H1 (cell line): ENCODE measurements at regions not wholly inside any gene's neighbourhood (a gene's known extent, or its start where the extent isn't known, plus 50 kb on each side); places are given as distances from the start of the nearest gene placed in this dataset.
A peak's percentile ranks its signal among the peaks of the same experiment; 100 is the strongest.
"Not testable (repeated sequence)": the region's sequence is repeated elsewhere in the genome, so short reads cannot be mapped to it uniquely, and the experiment has no call there.

Experiments used
- CTCF ChIA-PET: fragments of 300-600 bp; sonication (Branson Sonifier 250); formaldehyde crosslinking; loops from one replicate; lab custom pipeline; 2021; ENCODE audit not compliant: partially characterized antibody; lab: Charles Lee
- POLR2A ChIA-PET: fragments of 300-600 bp; sonication (Branson Sonifier 250); formaldehyde crosslinking; loops from one replicate; lab custom pipeline; 2021; ENCODE audit warnings: inconsistent platforms; ENCODE audit not compliant: partially characterized antibody; lab: Charles Lee
- DNase-seq, 2 experiments: peaks; one replicate each; pipeline versions ENCODE4 v3.0.0 to v3.0.0-alpha.2; 2010 to 2022; ENCODE audit warnings: low spot score in 2 of 2, low read depth in 1 of 2, mixed read lengths in 1 of 2
- FAIRE-seq: peaks from 2 replicates; lab custom pipeline; 2011; peaks lifted over from hg19 to GRCh38; lab: Jason Lieb, UNC
- H2AFZ ChIP-seq: 2 replicates; pipeline ENCODE4 v1.8.1; 2012; ENCODE audit warnings: low read length, inconsistent platforms
- H2AK5ac ChIP-seq: 2 replicates; pipeline ENCODE4 v1.6.1; 2013; ENCODE audit warnings: low read depth, low read length
- H2BK120ac ChIP-seq: replicated peaks from 2 replicates; pipeline ENCODE3; 2013; ENCODE audit warnings: low read depth, low read length, inconsistent platforms
- H2BK12ac ChIP-seq: 2 replicates; pipeline ENCODE4 v1.6.1; 2013; ENCODE audit warnings: low read depth, low read length
- H2BK15ac ChIP-seq: 2 replicates; pipeline ENCODE4 v1.6.1; 2013; ENCODE audit warnings: low read length
- H2BK20ac ChIP-seq: 2 replicates; pipeline ENCODE4 v1.6.1; 2013; ENCODE audit warnings: low read length
- H2BK5ac ChIP-seq: 2 replicates; pipeline ENCODE4 v1.6.1; 2013; ENCODE audit warnings: low read depth, low read length
- H3K14ac ChIP-seq: 2 replicates; pipeline ENCODE4 v1.6.1; 2013; ENCODE audit warnings: inconsistent platforms; ENCODE audit not compliant: insufficient read length
- H3K18ac ChIP-seq: 2 replicates; pipeline ENCODE4 v1.6.1; 2013; ENCODE audit warnings: low read length; ENCODE audit errors: extremely low read depth
- H3K23ac ChIP-seq: 2 replicates; pipeline ENCODE4 v1.6.1; 2013; ENCODE audit warnings: inconsistent platforms; ENCODE audit not compliant: insufficient read length
- H3K23me2 ChIP-seq: 2 replicates; pipeline ENCODE4 v1.6.1; 2013; ENCODE audit warnings: low read depth, low read length
- H3K27ac ChIP-seq: 2 replicates; pipeline ENCODE4 v1.6.1; 2011; ENCODE audit warnings: low read depth, low read length, inconsistent platforms
- H3K27me3 ChIP-seq, 4 experiments: replicated peaks in 1 of 4; 1 replicate in 1 of 4; 2 replicates in 3 of 4; pipeline versions ENCODE4 v1.6.1 to v1.8.1; 2011 to 2013; ENCODE audit warnings: low read length in 3 of 4, mild to moderate bottlenecking in 3 of 4, inconsistent platforms in 2 of 4, mixed read lengths in 2 of 4, moderate library complexity in 1 of 4; ENCODE audit not compliant: control insufficient read depth in 3 of 4, insufficient read depth in 3 of 4; ENCODE audit errors: extremely low read depth in 1 of 4
- H3K36me3 ChIP-seq, 4 experiments: 2 replicates each; pipeline versions ENCODE4 v1.6.1 to v1.8.1; 2011 to 2013; ENCODE audit warnings: mild to moderate bottlenecking in 4 of 4, low read length in 3 of 4, moderate library complexity in 2 of 4, control low read depth in 1 of 4, inconsistent platforms in 1 of 4; ENCODE audit not compliant: insufficient read depth in 4 of 4, control insufficient read depth in 2 of 4
- H3K4ac ChIP-seq: replicated peaks from 2 replicates; pipeline ENCODE3; 2013; ENCODE audit warnings: low read length, low read depth, mixed read lengths, inconsistent platforms; ENCODE audit not compliant: insufficient read length
- H3K4me1 ChIP-seq, 4 experiments: replicated peaks in 1 of 4; 1 replicate in 1 of 4; 2 replicates in 3 of 4; pipeline versions ENCODE4 v1.6.1 to v1.8.1; 2011 to 2013; ENCODE audit warnings: low read length in 3 of 4, inconsistent platforms in 2 of 4, mixed read lengths in 1 of 4; ENCODE audit not compliant: insufficient read depth in 4 of 4, control insufficient read depth in 3 of 4
- H3K4me2 ChIP-seq, 2 experiments: 2 replicates each; pipeline versions ENCODE4 v1.6.1 to v1.8.1; 2011 to 2013; ENCODE audit warnings: low read depth in 2 of 2, low read length in 2 of 2, control low read depth in 1 of 2, inconsistent platforms in 1 of 2, mild to moderate bottlenecking in 1 of 2; ENCODE audit not compliant: insufficient read depth in 1 of 2
- H3K4me3 ChIP-seq, 4 experiments: fragments of 200-600, 300-600 bp in 1 of 4; sonication (generic), shearing (Covaris generic), sonication (Bioruptor Twin) in 1 of 4; 2 replicates each; pipeline versions ENCODE4 v1.5.1 to v1.8.1; 2011 to 2016; ENCODE audit warnings: low read length in 4 of 4, low read depth in 3 of 4, control low read depth in 2 of 4, inconsistent platforms in 2 of 4, mild to moderate bottlenecking in 2 of 4, mixed read lengths in 1 of 4, moderate library complexity in 1 of 4; ENCODE audit not compliant: insufficient read depth in 2 of 4; ENCODE audit errors: extremely low read depth in 1 of 4
- H3K56ac ChIP-seq: replicated peaks from 2 replicates; pipeline ENCODE3; 2013; ENCODE audit warnings: low read depth, mild to moderate bottlenecking, mixed read lengths, low read length, inconsistent platforms; ENCODE audit not compliant: insufficient read length
- H3K79me1 ChIP-seq: 2 replicates; pipeline ENCODE4 v1.6.1; 2013; ENCODE audit warnings: low read depth, low read length, control low read depth
- H3K79me2 ChIP-seq, 2 experiments: 2 replicates each; pipeline versions ENCODE4 v1.6.1 to v1.8.1; 2012 to 2013; ENCODE audit warnings: low read length in 2 of 2, mild to moderate bottlenecking in 2 of 2, inconsistent platforms in 1 of 2; ENCODE audit not compliant: insufficient read depth in 2 of 2, control insufficient read depth in 1 of 2
- H3K9ac ChIP-seq, 4 experiments: replicated peaks in 1 of 4; 1 replicate in 1 of 4; 2 replicates in 3 of 4; pipeline versions ENCODE4 v1.6.1 to v1.8.1; 2011 to 2013; ENCODE audit warnings: low read depth in 3 of 4, low read length in 3 of 4, control low read depth in 2 of 4, mild to moderate bottlenecking in 2 of 4, moderate library complexity in 2 of 4, inconsistent platforms in 1 of 4; ENCODE audit errors: extremely low read depth in 1 of 4
- H3K9me3 ChIP-seq, 2 experiments: 2 replicates each; pipeline versions ENCODE4 v1.6.1 to v1.8.1; 2012 to 2013; ENCODE audit warnings: mild to moderate bottlenecking in 2 of 2, moderate library complexity in 2 of 2, control low read depth in 1 of 2, inconsistent platforms in 1 of 2, low read depth in 1 of 2, low read length in 1 of 2, mixed read lengths in 1 of 2; ENCODE audit not compliant: insufficient read depth in 2 of 2
- H4K20me1 ChIP-seq, 2 experiments: replicated peaks in 1 of 2; 2 replicates each; pipeline versions ENCODE3 to v1.8.1; 2011 to 2013; ENCODE audit warnings: inconsistent platforms in 2 of 2, low read length in 2 of 2, mild to moderate bottlenecking in 1 of 2; ENCODE audit not compliant: insufficient read depth in 2 of 2, control insufficient read depth in 1 of 2
- H4K5ac ChIP-seq: 2 replicates; pipeline ENCODE4 v1.6.1; 2013; ENCODE audit warnings: low read length, low read depth, mixed read lengths, inconsistent platforms; ENCODE audit not compliant: insufficient read length
- H4K8ac ChIP-seq: 2 replicates; pipeline ENCODE4 v1.8.0; 2013; ENCODE audit warnings: mild to moderate bottlenecking, moderate library complexity, low read length, inconsistent platforms; ENCODE audit not compliant: insufficient read depth; ENCODE audit errors: extremely low read depth
- H4K91ac ChIP-seq: replicated peaks from 2 replicates; pipeline ENCODE3; 2013; ENCODE audit warnings: low read length, mixed read lengths, inconsistent platforms; ENCODE audit not compliant: insufficient read length
- TAF1 ChIP-seq: IDR thresholded peaks from 2 replicates; pipeline ENCODE4 v1.6.1; 2011; ENCODE audit warnings: mild to moderate bottlenecking, low read depth, low read length
- YY1 ChIP-seq: IDR thresholded peaks from 2 replicates; pipeline ENCODE4 v1.6.1; 2011; ENCODE audit warnings: low read depth, mild to moderate bottlenecking, low read length
- WGBS, 2 experiments: shearing (Covaris generic) in 1 of 2; methylation state at CpG; one replicate each; pipeline versions ENCODE4 v1.1.6 to v1.1.7; 2013 to 2015; ENCODE audit warnings: low lambda C conversion rate in 2 of 2, mixed read lengths in 2 of 2, inconsistent platforms in 1 of 2, low coverage in 1 of 2, missing lambda C conversion rate in 1 of 2; ENCODE audit not compliant: insufficient replicate concordance in 2 of 2, insufficient coverage in 1 of 2, insufficient read length in 1 of 2; ENCODE audit errors: extremely low coverage in 1 of 2, missing lambda C conversion rate in 1 of 2; 5-methylcytosine and 5-hydroxymethylcytosine counted together

- H2AFZ ChIP-seq, H2AK5ac ChIP-seq, H3K23me2 ChIP-seq, CTCF ChIA-PET, H2BK120ac ChIP-seq, H3K23ac ChIP-seq, H2BK5ac ChIP-seq, H3K36me3 ChIP-seq, H4K91ac ChIP-seq, H3K27me3 ChIP-seq, H2BK20ac ChIP-seq, H4K8ac ChIP-seq, POLR2A ChIA-PET, H3K4ac ChIP-seq, H3K9me3 ChIP-seq, H3K18ac ChIP-seq: not testable (repeated sequence)
- Histone ChIP-seq H3K9ac (peak overlapping the region in 2 of 4 experiments; percentile 58 to 79; a peak in 2 of 7 replicates), H3K4me3 (peak overlapping the region; percentile 11 to 56 (median 42); a peak in 6 of 8 replicates)
- TF ChIP-seq TAF1 (peak; percentile 16; the same call in 1 of the 2 replicates), YY1 (0 out of 2 replicates have a peak, but pooled peaks have one; percentile 37)
- TF ChIP-seq, all 59 proteins: peak for 2; not testable (repeated sequence) for 57
- not testable (repeated sequence) for H4K5ac ChIP-seq, H3K79me2 ChIP-seq, H3K79me1 ChIP-seq, FAIRE-seq, H3K56ac ChIP-seq, H2BK15ac ChIP-seq, H3K14ac ChIP-seq, H3K27ac ChIP-seq, H4K20me1 ChIP-seq, H3K4me1 ChIP-seq, H2BK12ac ChIP-seq
- DNase-seq = peak; percentile 10 to 87
- 1% methylated on average over 15 of the region's 72 CpGs; no CpG with 5 or more reads in 1 of the 2 experiments for WGBS, 2 experiments
- H3K4me2 ChIP-seq = peak overlapping the region in 1 of 2 experiments; percentile 65; a peak in 2 of 4 replicates
Measured at GRCh38 chr1:120558303-120559060, 143.6 kb downstream of the NBPF8 start.
